GM23338 (cell line): ENCODE measurements at regions not wholly inside any gene's neighbourhood (a gene's known extent, or its start where the extent isn't known, plus 50 kb on each side); places are given as distances from the start of the nearest gene placed in this dataset.

ENCODE experiments used
- ATAC-seq: fragments of 200-7000 bp; cut with Tn5 transposase; 3 replicates; pipeline ENCODE4 v1.9.1; 2020
- DNase-seq: peaks from one replicate; pipeline ENCODE4 v3.0.0-alpha.2; 2015; ENCODE audit warnings: low spot score
- H2AFZ ChIP-seq: fragments of 200-600 bp; sonication (generic); 2 replicates; pipeline ENCODE4 v1.8.0; 2016; ENCODE audit warnings: antibody characterized with exemption, mild to moderate bottlenecking, moderate library complexity
- H3F3A ChIP-seq: fragments of 200-600 bp; sonication (generic); replicated peaks from 2 replicates; pipeline ENCODE4 v1.8.0; 2017; ENCODE audit warnings: antibody characterized with exemption, mixed run types, low read depth
- H3K27ac ChIP-seq: fragments of 200-600 bp; sonication (generic); 2 replicates; pipeline ENCODE4 v1.6.1; 2016; ENCODE audit warnings: low read depth
- H3K27me3 ChIP-seq: fragments of 200-600 bp; sonication (generic); 2 replicates; pipeline ENCODE4 v1.8.0; 2016; ENCODE audit warnings: mild to moderate bottlenecking, mixed run types, moderate library complexity; ENCODE audit not compliant: insufficient read depth
- H3K36me3 ChIP-seq: fragments of 200-600 bp; sonication (generic); 2 replicates; pipeline ENCODE4 v1.8.0; 2016; ENCODE audit warnings: mild to moderate bottlenecking; ENCODE audit not compliant: insufficient read depth
- H3K4me1 ChIP-seq: fragments of 200-600 bp; sonication (generic); 2 replicates; pipeline ENCODE4 v1.8.0; 2016; ENCODE audit warnings: mild to moderate bottlenecking, moderate library complexity; ENCODE audit not compliant: insufficient read depth
- H3K4me2 ChIP-seq: fragments of 200-600 bp; sonication (generic); 2 replicates; pipeline ENCODE4 v1.7.1; 2017; ENCODE audit warnings: mixed run types
- H3K4me3 ChIP-seq: fragments of 200-600 bp; sonication (generic); 2 replicates; pipeline ENCODE4 v1.6.1; 2016; ENCODE audit warnings: mixed run types
- H3K79me2 ChIP-seq: fragments of 200-600 bp; sonication (generic); replicated peaks from 2 replicates; pipeline ENCODE4 v1.8.0; 2017; ENCODE audit warnings: mild to moderate bottlenecking; ENCODE audit not compliant: insufficient read depth
- H3K9me2 ChIP-seq: fragments of 200-600 bp; sonication (generic); 2 replicates; pipeline ENCODE4 v1.8.0; 2017; ENCODE audit not compliant: insufficient read depth
- H4K20me1 ChIP-seq: fragments of 200-600 bp; sonication (generic); replicated peaks from 2 replicates; pipeline ENCODE4 v1.8.0; 2017; ENCODE audit warnings: mild to moderate bottlenecking; ENCODE audit not compliant: insufficient read depth
- H3K27ac Mint-ChIP-seq: 2 replicates; pipeline ENCODE4 v1.8.0; 2020; ENCODE audit warnings: inconsistent platforms, mild to moderate bottlenecking, moderate library complexity, mixed read lengths
- H3K27me3 Mint-ChIP-seq: 3 replicates; pipeline ENCODE4 v1.8.0; 2022; ENCODE audit warnings: low read depth, mild to moderate bottlenecking, moderate library complexity, mixed read lengths, inconsistent platforms; ENCODE audit not compliant: insufficient read depth, poor library complexity
- H3K36me3 Mint-ChIP-seq: 3 replicates; pipeline ENCODE4 v1.8.0; 2021; ENCODE audit warnings: low read depth, mild to moderate bottlenecking, inconsistent platforms, moderate library complexity, mixed read lengths
- H3K4me1 Mint-ChIP-seq: 3 replicates; pipeline ENCODE4 v1.8.0; 2020; ENCODE audit warnings: mild to moderate bottlenecking, inconsistent platforms, mixed read lengths
- H3K4me3 Mint-ChIP-seq: 3 replicates; pipeline ENCODE4 v1.8.0; 2021; ENCODE audit warnings: moderate library complexity, mild to moderate bottlenecking, inconsistent platforms, mixed read lengths
- H3K9me3 Mint-ChIP-seq: 3 replicates; pipeline ENCODE4 v1.8.0; 2020; ENCODE audit warnings: moderate library complexity, mild to moderate bottlenecking, inconsistent platforms, mixed read lengths
- CREB1 ChIP-seq: fragments of 250-450 bp; sonication (Bioruptor Pico); IDR thresholded peaks from 2 replicates; pipeline ENCODE4 v1.5.0; 2020; ENCODE audit warnings: low read depth, mild to moderate bottlenecking, moderate library complexity
- CTCF ChIP-seq, 2 experiments: fragments of 200-600 bp in 1 of 2; sonication (generic) in 1 of 2; conservative IDR thresholded peaks; 2 replicates each; pipeline versions ENCODE4 v1.5.1 to v1.6.1; 2016 to 2017; ENCODE audit warnings: antibody characterized with exemption in 2 of 2, low read depth in 2 of 2, mild to moderate bottlenecking in 2 of 2, moderate library complexity in 1 of 2
- ETS1 ChIP-seq: IDR thresholded peaks from 2 replicates; pipeline ENCODE4 v1.6.1; 2016; ENCODE audit warnings: antibody characterized with exemption
- EZH2 ChIP-seq: fragments of 200-600 bp; sonication (generic); IDR thresholded peaks from one replicate; pipeline ENCODE4 v1.8.0; 2017; ENCODE audit warnings: antibody characterized with exemption, mild to moderate bottlenecking, low read depth; ENCODE audit not compliant: unreplicated experiment
- EZH2phosphoT487 ChIP-seq: fragments of 200-600 bp; sonication (generic); IDR thresholded peaks from one replicate; pipeline ENCODE4 v1.8.1; 2018; ENCODE audit warnings: antibody characterized with exemption; ENCODE audit not compliant: unreplicated experiment
- JUNB ChIP-seq: IDR thresholded peaks from one replicate; pipeline ENCODE4 v1.6.1; 2016; ENCODE audit warnings: antibody characterized with exemption; ENCODE audit not compliant: unreplicated experiment
- POLR2AphosphoS5 ChIP-seq: IDR thresholded peaks from 2 replicates; pipeline ENCODE4 v1.6.1; 2016; ENCODE audit warnings: antibody characterized with exemption, low read depth
- REST ChIP-seq: IDR thresholded peaks from one replicate; pipeline ENCODE4 v1.6.1; 2018; ENCODE audit warnings: antibody characterized with exemption; ENCODE audit not compliant: unreplicated experiment
- ZNF114 ChIP-seq: fragments of 250-450 bp; sonication (Bioruptor Pico); IDR thresholded peaks from 2 replicates; pipeline ENCODE4 v1.5.0; 2020; ENCODE audit warnings: mild to moderate bottlenecking, moderate library complexity
- ZNF331 ChIP-seq: fragments of 250-450 bp; sonication (Bioruptor Pico); IDR thresholded peaks from 2 replicates; pipeline ENCODE4 v1.5.0; 2020; ENCODE audit warnings: low read depth, mild to moderate bottlenecking, moderate library complexity

GRCh38 chr2:40658941-40659340 lies 207.1 kb upstream of the SLC8A1 start:
- no peaks in the 10 kb centered on the region for H3K4me1 ChIP-seq
- no peaks in the 10 kb centered on the region for H3K79me2 ChIP-seq
- H3K27me3 ChIP-seq = no peaks in the 10 kb centered on the region
- no peaks in the 10 kb centered on the region for H3K36me3 ChIP-seq
- TF ChIP-seq EZH2 (no peak), ZNF331 (CRISPR knock-in tag) (no peak), REST (peak; percentile 82)
- H3K4me2 ChIP-seq = no peak overlapping the region
- H3K4me3 ChIP-seq = no peak overlapping the region
- no peak overlapping the region for H3K27ac ChIP-seq
- DNase-seq (peak; percentile 63), ATAC-seq (peak; percentile 84)
- no peak overlapping the region for H2AFZ ChIP-seq
- H4K20me1 ChIP-seq = no peaks in the 10 kb centered on the region
- H3K27me3 Mint-ChIP-seq = no peaks in the 10 kb centered on the region
- H3K36me3 Mint-ChIP-seq = no peaks in the 10 kb centered on the region
- no peaks in the 10 kb centered on the region for H3K9me2 ChIP-seq
- no peaks in the 10 kb centered on the region for H3K4me1 Mint-ChIP-seq
- no peaks in the 10 kb centered on the region for H3K9me3 Mint-ChIP-seq
- no peak overlapping the region for H3K27ac Mint-ChIP-seq
- no peak overlapping the region for H3K4me3 Mint-ChIP-seq
- no peaks in the 10 kb centered on the region for H3F3A ChIP-seq

- Mint-ChIP-seq H3K27me3 (no peaks in the 10 kb centered on the region), H3K4me3 (no peak overlapping the region), H3K36me3 (no peaks in the 10 kb centered on the region), H3K27ac (no peak overlapping the region), H3K9me3 (no peaks in the 10 kb centered on the region), H3K4me1 (no peaks in the 10 kb centered on the region)
- H3F3A ChIP-seq = no peaks in the 10 kb centered on the region
- no peak overlapping the region for H3K4me2 ChIP-seq
- no peaks in the 10 kb centered on the region for H3K79me2 ChIP-seq
- H2AFZ ChIP-seq = no peak overlapping the region
- no peaks in the 10 kb centered on the region for H4K20me1 ChIP-seq
- DNase-seq (no peak), ATAC-seq (no peak)
- H3K9me2 ChIP-seq = no peaks in the 10 kb centered on the region
- H3K27ac ChIP-seq = no peak overlapping the region
- H3K27me3 ChIP-seq = no peaks in the 10 kb centered on the region
- no peaks in the 10 kb centered on the region for H3K36me3 ChIP-seq
- no peak overlapping the region for H3K4me3 ChIP-seq
- H3K4me1 ChIP-seq = no peaks in the 10 kb centered on the region
- TF ChIP-seq EZH2 (no peak), POLR2AphosphoS5 (no peak), JUNB (no peak), REST (no peak), CREB1 (CRISPR knock-in tag) (no peak), ETS1 (no peak), CTCF (conservative IDR thresholded peaks at IDR 0.05; ENCODE audit: low read depth in 2 of 2) (no peak), ZNF331 (CRISPR knock-in tag) (no peak), ZNF114 (CRISPR knock-in tag) (no peak), EZH2phosphoT487 (no peak)
Measured at GRCh38 chr2:40665493-40666232, 213.8 kb upstream of the SLC8A1 start.
